Natural killer cell (primary cell): ENCODE measurements at regions not wholly inside any gene's neighbourhood (a gene's known extent, or its start where the extent isn't known, plus 50 kb on each side); places are given as distances from the start of the nearest gene placed in this dataset.

Experiments
- ATAC-seq, 3 donors: fragments of 150-1000 bp in 2 of 3; fragments of 200-7000 bp in 1 of 3; cut with Tn5 transposase; 1 replicate in 1 of 3; 2 replicates in 2 of 3; pipeline ENCODE4 v1.10.0; 2021; ENCODE audit warnings: mild to moderate bottlenecking in 2 of 3, moderate library complexity in 2 of 3
- DNase-seq, 2 donors: peaks; one replicate each; pipeline versions ENCODE4 v3.0.0 to v3.0.0-alpha.2; 2013 to 2021; ENCODE audit warnings: mixed read lengths in 1 of 2
- H3K27ac ChIP-seq: one replicate; pipeline ENCODE4 v1.5.1; 2013; ENCODE audit warnings: mild to moderate bottlenecking, low read length
- H3K27me3 ChIP-seq: one replicate; pipeline ENCODE4 v1.6.1; 2013; ENCODE audit warnings: low read length; ENCODE audit not compliant: control insufficient read depth, insufficient read depth
- H3K36me3 ChIP-seq: one replicate; pipeline ENCODE4 v1.6.1; 2013; ENCODE audit warnings: low read length; ENCODE audit not compliant: control insufficient read depth, insufficient read depth
- H3K4me1 ChIP-seq: one replicate; pipeline ENCODE4 v1.6.1; 2013; ENCODE audit warnings: low read length; ENCODE audit not compliant: control insufficient read depth, insufficient read depth
- H3K4me3 ChIP-seq: one replicate; pipeline ENCODE4 v1.5.1; 2013; ENCODE audit warnings: low read length
- H3K9me3 ChIP-seq: one replicate; pipeline ENCODE4 v1.6.1; 2013; ENCODE audit warnings: low read length; ENCODE audit not compliant: control insufficient read depth, insufficient read depth
- H3K27ac Mint-ChIP-seq, 2 donors: one replicate each; pipeline ENCODE4 v1.8.0; 2022; ENCODE audit warnings: mild to moderate bottlenecking in 2 of 2, mixed read lengths in 2 of 2, moderate library complexity in 1 of 2
- H3K27me3 Mint-ChIP-seq, 2 donors: one replicate each; pipeline ENCODE4 v1.8.0; 2022; ENCODE audit warnings: low read depth in 2 of 2, mixed read lengths in 2 of 2
- H3K36me3 Mint-ChIP-seq: one replicate; pipeline ENCODE4 v1.8.0; 2022; ENCODE audit warnings: mixed read lengths
- H3K4me1 Mint-ChIP-seq, 2 donors: one replicate each; pipeline ENCODE4 v1.8.0; 2022; ENCODE audit warnings: mixed read lengths in 2 of 2
- H3K4me3 Mint-ChIP-seq: one replicate; pipeline ENCODE4 v1.8.0; 2022; ENCODE audit warnings: mild to moderate bottlenecking, moderate library complexity, mixed read lengths
- H3K9me3 Mint-ChIP-seq, 2 donors: one replicate each; pipeline ENCODE4 v1.8.0; 2022; ENCODE audit warnings: mixed read lengths in 2 of 2
- CTCF ChIP-seq: fragments of 200-600 bp; IDR thresholded peaks from one replicate; pipeline ENCODE4 v1.8.0; 2022; ENCODE audit warnings: antibody characterized with exemption
- WGBS: methylation state at CpG from one replicate; pipeline ENCODE4 v1.1.7; 2013; ENCODE audit warnings: missing lambda C conversion rate; ENCODE audit not compliant: insufficient coverage; 5-methylcytosine and 5-hydroxymethylcytosine counted together
- intact Hi-C: fragments of 100-400 bp; cut with micrococcal nuclease; formaldehyde crosslinking; loops from one replicate; pipeline ENCODE4 v1.14.2; 2022

DNA sequence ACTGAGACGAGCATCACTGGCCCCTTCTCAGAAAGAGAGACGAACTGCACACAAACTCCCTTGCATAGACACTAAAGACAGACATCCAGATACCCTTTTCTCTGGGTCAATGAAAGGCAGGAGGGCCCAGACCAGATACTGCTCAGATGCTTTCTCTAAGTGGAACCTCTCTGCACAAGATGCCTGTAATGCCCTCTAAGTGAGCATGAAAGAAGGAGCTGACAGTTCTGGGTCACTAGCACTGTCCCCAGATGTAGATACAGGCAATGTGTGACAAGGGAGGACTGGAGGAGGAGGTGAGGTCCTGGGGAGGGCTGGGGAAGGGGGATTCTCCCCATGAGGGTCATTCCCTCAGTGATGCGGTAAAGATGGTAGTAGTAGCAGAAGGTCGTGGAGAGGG, 501.0 kb upstream of the CDH11 start:
- Mint-ChIP-seq H3K36me3 (no peaks in the 10 kb centered on the region), H3K27me3 (peaks cover 0 to 4% of the 10 kb centered on the region in 2 donors), H3K9me3 (no peaks in the 10 kb centered on the region), H3K27ac (no peak overlapping the region), H3K4me3 (no peak overlapping the region), H3K4me1 (no peaks in the 10 kb centered on the region)
- 83% methylated on average over 4 of the region's 4 CpGs for WGBS
- intact Hi-C loops = no loop called here
- no peak for TF ChIP-seq CTCF
- Histone ChIP-seq H3K36me3 (no peaks in the 10 kb centered on the region), H3K9me3 (no peaks in the 10 kb centered on the region), H3K27me3 (no peaks in the 10 kb centered on the region), H3K4me1 (no peaks in the 10 kb centered on the region), H3K27ac (no peak overlapping the region), H3K4me3 (no peak overlapping the region)
- ATAC-seq (peak in 1 of 3 donors; percentile 2), DNase-seq (no peak)

GRCh38 chr16:65622151-65622550, 500.3 kb upstream of the CDH11 start:
- Mint-ChIP-seq H3K36me3 (no peaks in the 10 kb centered on the region), H3K27ac (no peak overlapping the region), H3K27me3 (peaks cover 0 to 4% of the 10 kb centered on the region in 2 donors), H3K9me3 (no peaks in the 10 kb centered on the region), H3K4me3 (no peak overlapping the region), H3K4me1 (no peaks in the 10 kb centered on the region)
- H3K4me3 ChIP-seq = no peak overlapping the region
- ATAC-seq (no peak), DNase-seq (no peak)
- intact Hi-C loops = no loop called here
- no peaks in the 10 kb centered on the region for H3K27me3 ChIP-seq
- no peak overlapping the region for H3K27ac ChIP-seq
- WGBS = 95% methylated on average over 4 of the region's 5 CpGs
- H3K4me1 ChIP-seq = no peaks in the 10 kb centered on the region
- no peaks in the 10 kb centered on the region for H3K9me3 ChIP-seq
- H3K36me3 ChIP-seq = no peaks in the 10 kb centered on the region
- TF ChIP-seq CTCF = no peak

- DNase-seq = no peak
- Histone ChIP-seq H3K4me3 (no peak overlapping the region), H3K4me1 (no peaks in the 10 kb centered on the region), H3K27ac (no peak overlapping the region), H3K36me3 (no peaks in the 10 kb centered on the region), H3K27me3 (no peaks in the 10 kb centered on the region), H3K9me3 (no peaks in the 10 kb centered on the region)
- Mint-ChIP-seq H3K4me3 (no peak overlapping the region), H3K27ac (no peak overlapping the region), H3K36me3 (no peaks in the 10 kb centered on the region), H3K27me3 (peaks cover 0 to 4% of the 10 kb centered on the region in 2 donors), H3K4me1 (no peaks in the 10 kb centered on the region), H3K9me3 (no peaks in the 10 kb centered on the region)
- intact Hi-C loops = no loop called here
- WGBS = 83% methylated on average over 3 of the region's 3 CpGs
- ATAC-seq = no peak
- no peak for TF ChIP-seq CTCF
These were observed 499.8 kb upstream of the CDH11 start for GRCh38 chr16:65621640-65622039.

- intact Hi-C loops = no loop called here
- no peak overlapping the region for H3K27ac Mint-ChIP-seq
- no peak for DNase-seq
- no peaks in the 10 kb centered on the region for H3K9me3 ChIP-seq
- no CpG with 5 or more reads among the region's 3 CpGs for WGBS
- no peak overlapping the region for H3K4me3 ChIP-seq
- no peak for TF ChIP-seq CTCF
- peaks cover 0 to 2% of the 10 kb centered on the region in 2 donors for H3K9me3 Mint-ChIP-seq
- H3K36me3 Mint-ChIP-seq = no peaks in the 10 kb centered on the region
- H3K27ac ChIP-seq = no peak overlapping the region
- H3K4me1 Mint-ChIP-seq = no peaks in the 10 kb centered on the region
- H3K27me3 ChIP-seq = no peaks in the 10 kb centered on the region
- no peaks in the 10 kb centered on the region for H3K4me1 ChIP-seq
- H3K36me3 ChIP-seq = no peaks in the 10 kb centered on the region
- no peak overlapping the region for H3K4me3 Mint-ChIP-seq
- ATAC-seq = no peak
- peaks cover 0 to 4% of the 10 kb centered on the region in 2 donors for H3K27me3 Mint-ChIP-seq
These were observed 497.7 kb upstream of the CDH11 start for GRCh38 chr16:65619606-65620005.
